Activated B cell treated with CpG ODN at 0.5 μM for 24 hours (primary cell): ENCODE measurements at regions not wholly inside any gene's neighbourhood (a gene's known extent, or its start where the extent isn't known, plus 50 kb on each side); places are given as distances from the start of the nearest gene placed in this dataset.
"Not testable (repeated sequence)": the region's sequence is repeated elsewhere in the genome, so short reads cannot be mapped to it uniquely, and the experiment has no call there.

ENCODE experiments used
- ATAC-seq: fragments of 200-7000 bp; cut with Tn5 transposase; one replicate; pipeline ENCODE4 v1.10.0; 2021; ENCODE audit warnings: low read depth, mild to moderate bottlenecking, moderate library complexity
- CTCF ChIA-PET: fragments of 350-600 bp; sonication (Branson Sonifier 250); formaldehyde crosslinking; loops from one replicate; lab custom pipeline; 2021; ENCODE audit warnings: antibody characterized with exemption; lab: Charles Lee
- POLR2A ChIA-PET: fragments of 350-600 bp; sonication (Branson Sonifier 250); formaldehyde crosslinking; loops from one replicate; lab custom pipeline; 2021; ENCODE audit warnings: antibody characterized with exemption; lab: Charles Lee
- DNase-seq: peaks from one replicate; pipeline ENCODE4 v3.0.0; 2022
- H3K27ac Mint-ChIP-seq: one replicate; pipeline ENCODE4 v1.8.0; 2020; ENCODE audit warnings: mixed read lengths
- H3K27me3 Mint-ChIP-seq: one replicate; pipeline ENCODE4 v1.8.0; 2021; ENCODE audit warnings: mixed read lengths
- H3K36me3 Mint-ChIP-seq: one replicate; pipeline ENCODE4 v1.8.0; 2021; ENCODE audit warnings: low read depth, mixed read lengths
- H3K4me1 Mint-ChIP-seq: one replicate; pipeline ENCODE4 v1.8.0; 2021; ENCODE audit warnings: mixed read lengths
- H3K4me3 Mint-ChIP-seq: one replicate; pipeline ENCODE4 v1.8.0; 2020; ENCODE audit warnings: mild to moderate bottlenecking, mixed read lengths
- H3K9me3 Mint-ChIP-seq: one replicate; pipeline ENCODE4 v1.8.0; 2020; ENCODE audit warnings: mixed read lengths
- CTCF ChIP-seq: fragments of 200-600 bp; IDR thresholded peaks from one replicate; pipeline ENCODE4 v1.8.0; 2022; ENCODE audit warnings: antibody characterized with exemption, mild to moderate bottlenecking
- intact Hi-C: fragments of 100-400 bp; cut with micrococcal nuclease; formaldehyde crosslinking; loops from one replicate; pipeline ENCODE4 v1.15.1; 2024

- no peak for TF ChIP-seq CTCF
- Mint-ChIP-seq H3K4me3 (no peak overlapping the region), H3K27ac (no peak overlapping the region), H3K36me3 (no peaks in the 10 kb centered on the region), H3K9me3 (peaks cover 2% of the 10 kb centered on the region), H3K4me1 (no peaks in the 10 kb centered on the region), H3K27me3 (no peaks in the 10 kb centered on the region)
- CTCF ChIA-PET: no interaction called here
- DNase-seq: no peak
- ATAC-seq: no peak
- intact Hi-C loops: no loop called here
- POLR2A ChIA-PET: no interaction called here
Observed at GRCh38 chr13:65582160-65582559, 1648.0 kb downstream of the PCDH9 start.

- H3K4me1 Mint-ChIP-seq, intact Hi-C loops, POLR2A ChIA-PET, H3K27ac Mint-ChIP-seq, H3K27me3 Mint-ChIP-seq, H3K4me3 Mint-ChIP-seq, DNase-seq, H3K36me3 Mint-ChIP-seq, H3K9me3 Mint-ChIP-seq, CTCF ChIA-PET, ATAC-seq: not testable (repeated sequence)
Observed at GRCh38 chr13:65564561-65564960, 1665.6 kb downstream of the PCDH9 start.

- ChIA-PET POLR2A (no interaction called here), CTCF (no interaction called here)
- no peak overlapping the region for H3K27ac Mint-ChIP-seq
- H3K4me3 Mint-ChIP-seq: no peak overlapping the region
- peaks cover 2% of the 10 kb centered on the region for H3K9me3 Mint-ChIP-seq
- no peak for TF ChIP-seq CTCF
- H3K27me3 Mint-ChIP-seq: no peaks in the 10 kb centered on the region
- ATAC-seq: no peak
- H3K36me3 Mint-ChIP-seq: no peaks in the 10 kb centered on the region
- DNase-seq: no peak
- H3K4me1 Mint-ChIP-seq: no peaks in the 10 kb centered on the region
- intact Hi-C loops: no loop called here
Observed at GRCh38 chr13:65562305-65562704, 1667.8 kb downstream of the PCDH9 start.

GRCh38 chr13:65560936-65561335 lies 1669.2 kb downstream of the PCDH9 start:
- POLR2A ChIA-PET: no interaction called here
- no peak for DNase-seq
- CTCF ChIA-PET: no interaction called here
- intact Hi-C loops: no loop called here
- Mint-ChIP-seq H3K4me3 (no peak overlapping the region), H3K9me3 (peaks cover 2% of the 10 kb centered on the region), H3K27ac (no peak overlapping the region), H3K27me3 (no peaks in the 10 kb centered on the region), H3K4me1 (no peaks in the 10 kb centered on the region), H3K36me3 (no peaks in the 10 kb centered on the region)
- no peak for ATAC-seq
- TF ChIP-seq CTCF: no peak

GRCh38 chr13:65555962-65556361 lies 1674.2 kb downstream of the PCDH9 start:
- POLR2A ChIA-PET: no interaction called here
- Mint-ChIP-seq H3K4me3 (no peak overlapping the region), H3K27me3 (no peaks in the 10 kb centered on the region), H3K27ac (no peak overlapping the region), H3K36me3 (no peaks in the 10 kb centered on the region), H3K9me3 (peaks cover 12% of the 10 kb centered on the region), H3K4me1 (no peaks in the 10 kb centered on the region)
- no peak for TF ChIP-seq CTCF
- CTCF ChIA-PET: no interaction called here
- intact Hi-C loops: no loop called here
- ATAC-seq (no peak), DNase-seq (no peak)

- no peak overlapping the region for H3K27ac Mint-ChIP-seq
- POLR2A ChIA-PET: no interaction called here
- ATAC-seq (no peak), DNase-seq (no peak)
- no peak for TF ChIP-seq CTCF
- no peak overlapping the region for H3K4me3 Mint-ChIP-seq
- CTCF ChIA-PET: no interaction called here
- intact Hi-C loops: no loop called here
- no peaks in the 10 kb centered on the region for H3K27me3 Mint-ChIP-seq
- no peaks in the 10 kb centered on the region for H3K4me1 Mint-ChIP-seq
- no peaks in the 10 kb centered on the region for H3K36me3 Mint-ChIP-seq
- peaks cover 17% of the 10 kb centered on the region for H3K9me3 Mint-ChIP-seq
Observed at GRCh38 chr13:65553096-65553727, 1676.9 kb downstream of the PCDH9 start.
